GM23248 (cell line): ENCODE measurements at regions not wholly inside any gene's neighbourhood (a gene's known extent, or its start where the extent isn't known, plus 50 kb on each side); places are given as distances from the start of the nearest gene placed in this dataset.

Experiments used
- DNase-seq: peaks from one replicate; pipeline ENCODE4 v3.0.0-alpha.2; 2015
- H2AFZ ChIP-seq: fragments of 200-600 bp; sonication (generic); 2 replicates; pipeline ENCODE4 v1.6.1; 2016; ENCODE audit warnings: antibody characterized with exemption
- H3F3A ChIP-seq: fragments of 200-600 bp; sonication (generic); 2 replicates; pipeline ENCODE4 v1.6.1; 2016; ENCODE audit warnings: mild to moderate bottlenecking, antibody characterized with exemption, mixed run types; ENCODE audit not compliant: insufficient read depth
- H3K27ac ChIP-seq: fragments of 200-600 bp; sonication (generic); 2 replicates; pipeline ENCODE4 v1.5.1; 2016; ENCODE audit warnings: mild to moderate bottlenecking
- H3K27me3 ChIP-seq: fragments of 200-600 bp; sonication (generic); replicated peaks from 2 replicates; pipeline ENCODE4 v1.6.1; 2016; ENCODE audit warnings: mild to moderate bottlenecking; ENCODE audit not compliant: insufficient read depth
- H3K36me3 ChIP-seq: fragments of 200-600 bp; sonication (generic); 2 replicates; pipeline ENCODE4 v1.6.1; 2016; ENCODE audit warnings: low read depth, mild to moderate bottlenecking
- H3K4me1 ChIP-seq: fragments of 200-600 bp; sonication (generic); 2 replicates; pipeline ENCODE4 v1.6.1; 2016; ENCODE audit warnings: mild to moderate bottlenecking; ENCODE audit not compliant: insufficient read depth
- H3K4me2 ChIP-seq: fragments of 200-600 bp; sonication (generic); one replicate; pipeline ENCODE4 v1.6.1; 2016; ENCODE audit warnings: mild to moderate bottlenecking; ENCODE audit not compliant: unreplicated experiment
- H3K4me3 ChIP-seq: fragments of 200-600 bp; sonication (generic); 2 replicates; pipeline ENCODE4 v1.5.1; 2016; ENCODE audit warnings: mild to moderate bottlenecking
- H3K79me2 ChIP-seq: fragments of 200-600 bp; sonication (generic); 2 replicates; pipeline ENCODE4 v1.6.1; 2016; ENCODE audit warnings: mild to moderate bottlenecking; ENCODE audit not compliant: insufficient read depth
- H3K9ac ChIP-seq: fragments of 200-600 bp; sonication (generic); 2 replicates; pipeline ENCODE4 v1.6.1; 2016; ENCODE audit warnings: mild to moderate bottlenecking
- H3K9me2 ChIP-seq: fragments of 200-600 bp; sonication (generic); 2 replicates; pipeline ENCODE4 v1.6.1; 2016; ENCODE audit warnings: mixed run types, mild to moderate bottlenecking, moderate library complexity; ENCODE audit not compliant: insufficient read depth
- H3K9me3 ChIP-seq: fragments of 200-600 bp; sonication (generic); one replicate; pipeline ENCODE4 v1.6.1; 2017; ENCODE audit warnings: low read depth
- H4K20me1 ChIP-seq: fragments of 200-600 bp; sonication (generic); 2 replicates; pipeline ENCODE4 v1.6.0; 2016; ENCODE audit not compliant: insufficient read depth
- EZH2 ChIP-seq: fragments of 200-600 bp; sonication (generic); IDR thresholded peaks from 2 replicates; pipeline ENCODE4 v1.6.1; 2018; ENCODE audit warnings: antibody characterized with exemption, mild to moderate bottlenecking; ENCODE audit not compliant: insufficient read depth, poor library complexity, severe bottlenecking
- EZH2phosphoT487 ChIP-seq: fragments of 200-600 bp; sonication (generic); IDR thresholded peaks from 2 replicates; pipeline ENCODE4 v1.6.1; 2018; ENCODE audit warnings: antibody characterized with exemption, moderate library complexity, mild to moderate bottlenecking, low read depth; ENCODE audit not compliant: insufficient read depth
- WGBS, 2 experiments: methylation state at CpG; one replicate each; pipeline ENCODE4 v1.1.6; 2015 to 2017; ENCODE audit warnings: low lambda C conversion rate in 2 of 2, low coverage in 1 of 2; ENCODE audit errors: missing lambda C conversion rate in 2 of 2; 5-methylcytosine and 5-hydroxymethylcytosine counted together
- in situ Hi-C: fragments of 300-500 bp; cut with MboI; formaldehyde crosslinking; loops from 2 replicates; pipeline ENCODE4 v1.15.0; 2020

- no peak overlapping the region for H3K4me3 ChIP-seq
- H2AFZ ChIP-seq = no peak overlapping the region
- TF ChIP-seq EZH2 (no peak), EZH2phosphoT487 (no peak)
- no peaks in the 10 kb centered on the region for H3K36me3 ChIP-seq
- no peak overlapping the region for H3K4me2 ChIP-seq
- no peaks in the 10 kb centered on the region for H3K27me3 ChIP-seq
- H3K27ac ChIP-seq = no peak overlapping the region
- H3K9ac ChIP-seq = no peak overlapping the region
- no peaks in the 10 kb centered on the region for H3K4me1 ChIP-seq
- no peaks in the 10 kb centered on the region for H4K20me1 ChIP-seq
- in situ Hi-C loops = no loop called here
- H3K9me2 ChIP-seq = no peaks in the 10 kb centered on the region
- H3K79me2 ChIP-seq = no peaks in the 10 kb centered on the region
- no peak for DNase-seq
- WGBS, 2 experiments = 20 to 21% methylated on average over 5 of the region's 5 CpGs
- no peaks in the 10 kb centered on the region for H3K9me3 ChIP-seq
- H3F3A ChIP-seq = no peaks in the 10 kb centered on the region
Measured at GRCh38 chr19:31938675-31939074, 406.7 kb upstream of the ZNF507 start.

GRCh38 chr19:31940396-31940795, 405.0 kb upstream of the ZNF507 start:
- Histone ChIP-seq H3K36me3 (no peaks in the 10 kb centered on the region), H3K4me3 (no peak overlapping the region), H3K79me2 (no peaks in the 10 kb centered on the region), H4K20me1 (no peaks in the 10 kb centered on the region), H3K9me2 (no peaks in the 10 kb centered on the region), H3K27me3 (no peaks in the 10 kb centered on the region), H3K9ac (no peak overlapping the region), H2AFZ (no peak overlapping the region), H3K27ac (no peak overlapping the region), H3K4me1 (no peaks in the 10 kb centered on the region), H3F3A (no peaks in the 10 kb centered on the region), H3K9me3 (no peaks in the 10 kb centered on the region), H3K4me2 (no peak overlapping the region)
- in situ Hi-C loops = no loop called here
- WGBS, 2 experiments = 2 to 12% methylated on average over 2 of the region's 2 CpGs
- TF ChIP-seq EZH2phosphoT487 (no peak), EZH2 (no peak)
- no peak for DNase-seq

- Histone ChIP-seq H3K27ac (no peak overlapping the region), H3K4me3 (no peak overlapping the region), H3K9me3 (no peaks in the 10 kb centered on the region), H3K9me2 (no peaks in the 10 kb centered on the region), H3K4me1 (no peaks in the 10 kb centered on the region), H3K4me2 (no peak overlapping the region), H3K79me2 (no peaks in the 10 kb centered on the region), H2AFZ (no peak overlapping the region), H4K20me1 (no peaks in the 10 kb centered on the region), H3K27me3 (no peaks in the 10 kb centered on the region), H3K9ac (no peak overlapping the region), H3K36me3 (no peaks in the 10 kb centered on the region), H3F3A (no peaks in the 10 kb centered on the region)
- no peak for TF ChIP-seq EZH2
- no peak for TF ChIP-seq EZH2phosphoT487
- DNase-seq = no peak
- in situ Hi-C loops = no loop called here
- whole genome bisulfite sequencing, 2 experiments = 35 to 41% methylated on average over 11 of the region's 11 CpGs
Measured at GRCh38 chr19:31943191-31943661, 402.2 kb upstream of the ZNF507 start.

GRCh38 chr19:31943778-31944177, 401.6 kb upstream of the ZNF507 start:
- Histone ChIP-seq H3K27me3 (no peaks in the 10 kb centered on the region), H4K20me1 (no peaks in the 10 kb centered on the region), H3K9ac (no peak overlapping the region), H3K9me2 (no peaks in the 10 kb centered on the region), H3K9me3 (no peaks in the 10 kb centered on the region), H3K4me1 (no peaks in the 10 kb centered on the region), H2AFZ (no peak overlapping the region), H3K4me2 (no peak overlapping the region), H3K27ac (no peak overlapping the region), H3K4me3 (no peak overlapping the region), H3K36me3 (no peaks in the 10 kb centered on the region), H3F3A (no peaks in the 10 kb centered on the region), H3K79me2 (no peaks in the 10 kb centered on the region)
- DNase-seq = no peak
- TF ChIP-seq EZH2 = no peak
- TF ChIP-seq EZH2phosphoT487 = no peak
- 48 to 49% methylated on average over 11 of the region's 11 CpGs for WGBS, 2 experiments
- in situ Hi-C loops = no loop called here

GRCh38 chr19:31944326-31944725, 401.1 kb upstream of the ZNF507 start:
- Histone ChIP-seq H3K9me3 (no peaks in the 10 kb centered on the region), H3K27ac (no peak overlapping the region), H3K27me3 (no peaks in the 10 kb centered on the region), H3K79me2 (no peaks in the 10 kb centered on the region), H3K4me3 (no peak overlapping the region), H3K4me1 (no peaks in the 10 kb centered on the region), H3K4me2 (no peak overlapping the region), H2AFZ (no peak overlapping the region), H3K9ac (no peak overlapping the region), H3F3A (no peaks in the 10 kb centered on the region), H3K9me2 (no peaks in the 10 kb centered on the region), H4K20me1 (no peaks in the 10 kb centered on the region), H3K36me3 (no peaks in the 10 kb centered on the region)
- no peak for DNase-seq
- TF ChIP-seq EZH2 (no peak), EZH2phosphoT487 (no peak)
- in situ Hi-C loops = no loop called here
- WGBS, 2 experiments = 33 to 38% methylated on average over 3 of the region's 3 CpGs
